Stomach (tissue), 8 donors: ENCODE measurements at regions not wholly inside any gene's neighbourhood (a gene's known extent, or its start where the extent isn't known, plus 50 kb on each side); places are given as distances from the start of the nearest gene placed in this dataset.
A peak's percentile ranks its signal among the peaks of the same experiment; 100 is the strongest.
"Not testable (repeated sequence)": the region's sequence is repeated elsewhere in the genome, so short reads cannot be mapped to it uniquely, and the experiment has no call there.

Experiments
- DNase-seq, 2 donors: peaks; one replicate each; pipeline versions ENCODE4 v3.0.0 to v3.0.0-alpha.2; 2013 to 2019
- H3K27ac ChIP-seq, 5 donors: fragments of 200-600 bp in 4 of 5; sonication (generic) in 4 of 5; one replicate each; pipeline ENCODE4 v1.5.1; 2013 to 2019; ENCODE audit warnings: mild to moderate bottlenecking in 1 of 5, moderate library complexity in 1 of 5
- H3K27me3 ChIP-seq, 3 donors: fragments of 200-600 bp; sonication (generic); one replicate each; pipeline ENCODE4 v1.5.1; 2017 to 2019; ENCODE audit warnings: mixed run types in 1 of 3
- H3K36me3 ChIP-seq, 4 donors: fragments of 200-600 bp; sonication (generic); 1 replicate in 3 of 4; 2 replicates in 1 of 4; pipeline ENCODE4 v1.5.1; 2016 to 2019
- H3K4me1 ChIP-seq, 4 donors: fragments of 200-600 bp; sonication (generic); one replicate each; pipeline ENCODE4 v1.5.1; 2016 to 2019
- H3K4me3 ChIP-seq, 4 donors: fragments of 200-600 bp; sonication (generic) in 3 of 4; one replicate each; pipeline ENCODE4 v1.5.1; 2016 to 2019; ENCODE audit warnings: mild to moderate bottlenecking in 1 of 4
- H3K9me3 ChIP-seq, 4 donors: fragments of 200-600 bp; sonication (generic); one replicate each; pipeline ENCODE4 v1.5.1; 2016 to 2019
- CTCF ChIP-seq, 7 experiments: fragments of 450-650 bp in 4 of 7; fragments of 200-600 bp in 3 of 7; sonication (generic) in 3 of 7; IDR thresholded peaks; one replicate each; pipeline ENCODE4 v1.5.1; 2016 to 2019; ENCODE audit warnings: antibody characterized with exemption in 7 of 7, control low read depth in 2 of 7, mild to moderate bottlenecking in 1 of 7
- WGBS, 5 donors: extraction: QIAGEN DNeasy Blood & Tissue Kit in 3 of 5; methylation state at CpG; one replicate each; pipeline versions ENCODE4 v1.1.5 to v1.1.7; 2013 to 2018; 5-methylcytosine and 5-hydroxymethylcytosine counted together
- intact Hi-C: fragments of 100-400 bp; cut with DNase I; formaldehyde crosslinking; loops from one replicate; pipeline ENCODE4 v1.15.1; 2023; ENCODE audit warnings: low total_unique reads
- donor health status: healthy with polysubstance abuse.
- donor health status: Bipolar disorder and iron deficiency.
- donor health status: healthy.

- H3K4me1 ChIP-seq, H3K36me3 ChIP-seq, H3K27me3 ChIP-seq, intact Hi-C loops, H3K4me3 ChIP-seq, DNase-seq, H3K9me3 ChIP-seq, H3K27ac ChIP-seq: not testable (repeated sequence)
- peak in 2 of 7 experiments; percentile 4 to 44 for TF ChIP-seq CTCF (IDR thresholded peaks at IDR 0.05)
- 9 to 19% (median 9%) methylated on average over 2 of the region's 2 CpGs; no CpG with 5 or more reads in 2 of the 5 donors for WGBS, 5 donors
These were observed 173.3 kb upstream of the TGIF2LY start for GRCh38 chrY:3405585-3405984.

GRCh38 chrY:3406896-3407452 lies 171.9 kb upstream of the TGIF2LY start:
- DNase-seq, H3K9me3 ChIP-seq, intact Hi-C loops, H3K27ac ChIP-seq, H3K4me3 ChIP-seq, H3K36me3 ChIP-seq, H3K27me3 ChIP-seq, H3K4me1 ChIP-seq: not testable (repeated sequence)
- 50 to 66% (median 63%) methylated on average over 3 of the region's 3 CpGs; no CpG with 5 or more reads in 2 of the 5 donors for WGBS, 5 donors

- H3K4me3 ChIP-seq, intact Hi-C loops, H3K9me3 ChIP-seq, H3K36me3 ChIP-seq, DNase-seq, H3K4me1 ChIP-seq, H3K27ac ChIP-seq, H3K27me3 ChIP-seq: not testable (repeated sequence)
- 84 to 85% (median 84%) methylated on average over 7 of the region's 8 CpGs; no CpG with 5 or more reads in 2 of the 5 donors for WGBS, 5 donors
These were observed 168.5 kb upstream of the TGIF2LY start for GRCh38 chrY:3410322-3410892.
